HG03175 (cell line): ENCODE measurements at regions not wholly inside any gene's neighbourhood (a gene's known extent, or its start where the extent isn't known, plus 50 kb on each side); places are given as distances from the start of the nearest gene placed in this dataset.

ENCODE experiments used
- ATAC-seq: cut with Tn5 transposase; IDR thresholded peaks from one replicate; pipeline ENCODE4 v1.9.1; 2021; ENCODE audit warnings: mild to moderate bottlenecking, moderate library complexity; ENCODE audit not compliant: unreplicated experiment

DNA sequence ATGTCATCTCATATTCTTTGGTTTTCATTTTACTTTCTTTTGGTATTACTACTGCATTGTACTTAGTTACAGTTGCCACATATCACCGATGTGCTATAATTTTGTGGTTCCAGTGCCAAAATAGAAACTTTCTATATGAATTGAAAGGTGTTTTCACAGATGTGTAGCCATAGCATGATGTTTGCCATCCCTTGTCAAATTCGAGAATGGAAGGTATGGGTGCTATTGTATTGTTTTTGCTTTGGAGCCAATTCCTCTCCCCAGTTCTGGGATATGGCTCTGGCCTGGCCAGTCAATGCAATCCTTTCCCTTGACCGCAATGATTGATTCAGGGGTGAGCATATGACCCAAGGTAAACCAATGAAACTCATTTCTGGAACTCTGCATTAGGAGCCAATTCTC is 86.2 kb upstream of the RPS6KA3 start:
- peak; percentile 71 for ATAC-seq

DNA sequence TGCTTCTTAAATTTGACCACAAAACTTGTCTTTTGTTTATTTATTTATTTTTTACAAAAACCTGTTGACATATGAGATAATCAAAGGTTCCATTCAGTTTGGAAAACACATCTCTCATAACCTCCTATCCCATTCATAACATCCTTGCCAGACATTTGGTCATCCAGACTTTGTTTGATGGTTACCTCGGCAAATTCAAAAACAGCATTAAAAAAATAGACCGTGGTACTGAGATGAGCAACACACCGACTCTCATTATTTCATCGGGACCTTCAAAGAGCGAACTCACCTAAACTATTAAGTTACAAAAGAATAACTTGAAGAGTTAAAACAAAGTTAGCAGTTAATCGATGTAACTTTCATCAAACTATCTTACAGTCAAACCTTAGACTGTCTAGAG is 85.8 kb upstream of the RPS6KA3 start:
- ATAC-seq, result peak; percentile 47

DNA sequence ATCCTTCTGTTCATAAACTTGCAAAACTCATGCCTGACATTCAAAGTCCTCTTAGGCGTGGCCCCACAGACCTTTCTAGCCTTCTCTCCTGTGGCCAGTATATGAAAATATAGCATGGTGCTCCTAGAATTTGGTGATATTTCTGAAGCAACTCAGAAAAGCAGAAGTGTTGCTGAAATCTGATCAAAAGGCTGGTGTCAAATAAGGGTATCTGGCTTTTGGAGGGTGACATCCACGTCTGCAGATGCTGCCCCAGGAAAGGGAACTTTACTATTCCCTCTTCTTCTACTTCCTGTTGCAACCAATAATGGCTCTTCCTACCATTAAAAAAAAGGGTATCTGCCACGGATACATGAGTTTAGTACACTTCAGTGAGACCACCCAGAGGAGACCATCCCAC is 83.9 kb upstream of the RPS6KA3 start:
- ATAC-seq, result no peak

DNA sequence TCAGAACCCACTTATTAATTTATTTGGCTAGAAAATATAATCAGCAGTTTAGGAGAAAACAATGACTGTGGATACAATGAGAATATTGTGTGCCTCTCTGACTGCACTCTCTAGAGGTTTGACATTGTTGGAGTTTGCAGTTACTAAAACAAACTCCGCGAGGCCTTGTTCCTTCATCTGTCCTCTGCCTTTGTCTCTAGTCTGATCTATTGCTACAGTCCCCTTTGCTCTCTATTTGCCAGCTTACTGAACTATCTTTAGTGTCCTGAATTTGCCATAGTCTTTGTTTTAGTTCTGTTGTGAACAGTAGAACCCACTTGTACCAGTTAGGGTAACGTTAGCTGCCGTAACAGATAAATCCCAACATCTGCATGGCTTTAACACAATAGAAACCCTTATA is 81.4 kb upstream of the RPS6KA3 start:
- ATAC-seq, result no peak

DNA sequence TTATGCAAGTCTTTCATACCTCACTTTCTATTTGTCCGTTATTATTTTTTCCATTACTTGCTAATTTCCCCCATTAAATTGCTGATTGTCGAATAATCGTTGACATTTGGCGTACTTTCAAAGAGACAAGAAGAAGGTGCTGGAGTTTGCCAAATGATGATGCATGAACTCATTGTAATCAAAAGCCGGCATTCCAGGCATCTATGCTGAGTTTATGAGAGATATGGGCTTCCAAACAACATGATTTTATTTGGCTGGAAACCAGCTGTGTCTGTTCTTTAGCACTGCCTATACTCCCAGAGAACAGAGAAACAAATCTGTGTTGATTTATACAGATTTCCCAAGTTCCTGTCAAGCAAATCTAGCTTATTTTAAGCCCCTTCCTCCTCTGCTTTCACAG is 80.8 kb upstream of the RPS6KA3 start:
- ATAC-seq, result no peak

DNA sequence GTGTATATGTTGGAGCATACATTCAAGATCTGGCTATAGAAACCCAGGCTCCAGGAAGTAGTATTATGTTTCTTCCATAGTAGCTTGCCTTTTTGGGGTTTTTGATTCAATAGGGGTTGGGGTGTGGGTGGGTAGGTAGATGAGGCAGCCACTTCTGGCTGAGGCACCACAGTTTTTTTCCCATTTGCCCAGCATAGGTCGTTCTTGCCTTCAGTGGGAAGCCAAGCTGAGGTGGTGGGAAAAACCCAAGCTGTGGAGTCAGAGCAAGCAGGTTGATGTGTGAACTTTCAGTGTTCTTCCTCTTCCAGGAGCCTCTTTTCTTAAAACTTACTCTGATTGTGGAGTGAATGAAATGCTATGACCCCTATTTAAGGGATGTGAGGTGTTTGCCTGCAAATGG is 67.0 kb upstream of the RPS6KA3 start:
- no peak for ATAC-seq

DNA sequence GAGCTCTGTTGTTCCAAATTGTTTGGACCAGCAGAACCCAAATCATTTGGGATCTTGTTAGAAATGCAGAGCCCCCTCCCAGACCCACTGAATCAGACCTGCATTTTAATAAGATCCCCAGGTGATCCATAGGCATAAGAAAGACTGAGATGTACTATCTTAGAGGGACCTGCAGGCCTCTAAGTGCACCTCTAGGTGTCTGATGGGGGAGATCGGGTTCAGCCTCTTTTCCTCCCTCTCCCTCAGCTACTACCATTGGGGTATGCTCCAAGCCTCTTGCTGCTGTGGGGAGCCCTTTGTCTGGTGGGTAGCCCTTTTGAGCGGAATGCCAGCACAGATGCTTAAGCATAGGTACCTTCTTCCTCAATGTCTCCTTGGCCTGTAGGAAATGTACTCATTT is 63.8 kb upstream of the RPS6KA3 start:
- no peak for ATAC-seq

DNA sequence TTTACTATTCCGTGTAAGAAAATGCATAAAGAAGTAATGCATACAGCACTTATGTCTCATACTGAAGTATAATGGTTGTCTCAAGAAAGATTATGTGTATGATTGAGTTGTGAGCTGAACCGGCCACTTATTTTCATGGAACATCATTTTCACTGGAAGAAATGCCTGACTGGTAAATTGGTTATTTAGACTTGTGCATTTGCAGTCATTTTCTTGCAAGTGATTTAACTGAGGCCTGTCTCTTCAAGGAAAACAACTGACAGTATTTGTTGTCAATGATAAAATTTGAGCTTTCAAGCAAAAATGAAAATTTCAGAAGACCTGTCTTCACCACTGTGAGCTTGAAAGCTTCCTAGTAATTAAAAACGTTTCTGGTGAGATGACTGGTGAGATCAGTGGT is 62.7 kb upstream of the RPS6KA3 start:
- no peak for ATAC-seq

DNA sequence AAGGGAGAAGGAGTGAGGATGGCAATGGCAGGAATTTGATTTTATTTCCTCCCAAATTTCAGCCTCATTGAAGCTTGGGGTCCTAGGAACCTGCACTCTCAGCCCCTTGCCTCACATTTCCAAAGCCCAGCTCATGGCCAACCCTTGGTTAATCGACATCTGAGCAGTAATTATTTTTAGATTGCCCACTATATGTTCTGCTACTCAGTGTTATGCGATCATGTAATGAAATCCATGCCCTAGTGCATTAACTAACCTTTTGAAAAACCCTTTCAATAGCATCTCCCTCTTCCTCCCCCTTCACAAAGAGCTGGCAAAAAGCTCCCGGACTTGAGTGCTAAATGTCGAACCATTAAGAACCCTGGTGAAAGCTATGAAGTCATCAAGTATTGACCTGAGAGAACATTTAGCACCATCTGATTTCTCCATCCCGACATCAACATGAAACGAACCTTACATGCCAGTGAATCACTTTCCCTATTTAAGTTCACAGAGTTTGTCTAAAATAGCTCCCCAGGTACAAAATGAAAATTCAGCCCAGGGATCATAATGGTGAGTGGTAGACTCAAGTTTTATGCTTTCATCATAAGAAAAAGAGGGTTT is 59.2 kb upstream of the RPS6KA3 start:
- no peak for ATAC-seq

DNA sequence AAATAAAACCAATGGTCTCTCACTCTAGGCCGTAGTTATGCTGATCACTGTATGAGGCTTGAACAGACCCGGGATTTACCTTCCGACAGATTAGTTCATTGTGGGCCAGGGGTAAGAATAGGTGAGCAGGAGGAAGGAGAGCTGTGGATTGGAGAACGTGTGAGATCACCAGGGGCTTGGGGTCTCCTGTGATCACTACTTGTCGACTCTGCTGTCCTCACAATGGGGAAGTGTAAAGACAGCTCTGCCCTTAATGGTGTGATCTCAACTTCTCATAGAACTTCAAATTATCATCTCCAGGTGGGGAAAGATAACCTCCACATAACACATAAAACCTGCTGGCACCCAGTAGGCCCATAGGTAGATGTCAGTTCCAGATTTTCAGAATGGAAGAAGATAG is 56.2 kb upstream of the RPS6KA3 start:
- no peak for ATAC-seq

DNA sequence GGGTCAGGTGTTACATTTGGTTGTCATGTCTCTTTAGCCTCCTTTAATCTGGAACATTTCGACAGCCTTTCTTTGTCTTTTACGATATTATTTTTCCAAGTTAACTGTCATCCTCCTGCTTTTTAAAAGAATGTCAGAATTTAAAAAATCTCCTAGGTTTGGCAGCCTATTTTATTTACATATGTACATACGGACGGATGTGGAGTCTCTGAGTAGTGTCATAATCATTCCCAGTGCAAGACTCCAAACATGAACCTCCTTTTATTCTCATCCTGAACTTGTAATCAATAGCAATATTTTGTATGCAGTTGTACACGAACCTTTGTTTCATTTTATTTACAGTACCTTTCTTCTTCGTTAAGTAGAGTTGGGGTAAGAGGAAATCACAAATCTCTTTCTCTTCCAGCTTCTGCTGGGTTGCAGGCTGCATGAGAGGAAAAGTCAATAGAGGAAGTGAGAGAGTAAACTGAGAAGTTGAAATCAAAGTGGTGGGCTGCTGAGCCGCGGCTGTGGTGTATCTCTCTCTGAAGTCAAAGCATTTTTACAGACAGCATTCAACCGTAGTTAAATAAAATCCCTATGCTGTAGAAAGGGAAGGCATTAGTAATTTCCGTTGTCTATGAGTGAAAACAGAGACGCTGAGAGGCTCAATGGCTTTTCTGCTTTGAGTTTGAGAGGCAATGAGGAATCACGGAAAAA is 53.9 kb upstream of the RPS6KA3 start:
- peak; percentile 98 for ATAC-seq

DNA sequence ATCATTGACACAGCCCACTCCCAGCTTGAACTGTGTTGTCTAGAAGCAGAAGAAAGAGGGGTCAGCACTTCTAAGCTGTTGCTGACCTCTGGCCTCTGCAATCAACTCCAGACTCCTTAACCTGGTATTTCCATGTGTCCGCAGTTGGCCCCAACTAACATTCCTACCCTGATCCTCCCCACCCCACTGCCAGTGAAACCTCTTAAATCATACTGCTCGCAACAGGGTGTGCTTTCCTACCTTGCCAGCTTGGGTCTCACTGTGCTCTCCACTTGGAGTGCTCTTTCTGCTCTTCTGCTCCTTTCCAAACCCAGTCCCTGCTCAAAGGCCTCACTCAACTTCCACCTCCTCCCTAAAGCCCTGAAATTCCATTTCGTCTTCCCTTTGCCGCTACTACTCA is 52.3 kb upstream of the RPS6KA3 start:
- no peak for ATAC-seq

DNA sequence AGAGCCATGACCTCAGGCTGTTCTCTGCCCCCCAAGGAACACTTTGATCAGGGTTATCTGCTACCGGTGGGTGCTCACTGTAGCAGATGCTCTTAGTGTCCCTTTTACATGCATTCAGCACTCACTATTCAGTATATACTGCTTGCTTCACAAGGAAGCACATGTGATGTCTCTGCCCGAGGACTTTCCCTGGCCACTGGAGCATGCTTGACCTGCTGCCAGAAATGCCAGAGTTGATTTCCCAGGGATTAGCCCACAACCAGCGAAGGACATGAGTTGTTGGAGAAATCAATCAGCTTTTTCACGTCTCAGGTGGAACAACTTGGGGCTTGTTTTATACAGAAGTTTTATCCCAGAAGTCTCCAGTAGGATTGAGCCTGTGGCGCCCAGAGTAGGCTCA is 51.2 kb upstream of the RPS6KA3 start:
- no peak for ATAC-seq
